HG03095 (cell line): ENCODE measurements at regions not wholly inside any gene's neighbourhood (a gene's known extent, or its start where the extent isn't known, plus 50 kb on each side); places are given as distances from the start of the nearest gene placed in this dataset.
"Not testable (repeated sequence)": the region's sequence is repeated elsewhere in the genome, so short reads cannot be mapped to it uniquely, and the experiment has no call there.

ENCODE experiments used
- ATAC-seq: cut with Tn5 transposase; IDR thresholded peaks from one replicate; pipeline ENCODE4 v1.9.1; 2021; ENCODE audit warnings: moderate library complexity; ENCODE audit not compliant: unreplicated experiment

DNA sequence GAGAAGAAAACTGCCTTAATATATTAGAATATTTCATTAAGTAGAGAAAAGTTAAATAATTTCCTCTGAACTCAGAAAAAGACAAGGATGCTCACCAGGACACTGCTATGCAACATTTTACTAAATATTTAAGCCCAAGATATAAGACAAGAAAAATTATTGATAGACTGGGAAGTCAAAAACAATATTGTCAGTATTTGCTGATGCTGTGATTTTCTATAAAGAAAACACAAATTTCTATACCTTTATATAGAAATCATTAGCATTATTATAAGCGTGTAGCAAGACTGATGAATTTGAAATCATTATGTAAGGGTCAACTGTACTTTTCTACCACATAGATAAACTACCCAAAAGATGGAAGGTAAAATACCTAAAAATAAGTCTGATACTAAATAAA, 451.0 kb downstream of the RNF144A start:
- no peak for ATAC-seq

GRCh38 chr2:7373156-7373555, 455.9 kb downstream of the RNF144A start:
- ATAC-seq = no peak

GRCh38 chr2:7375901-7376300, 458.7 kb downstream of the RNF144A start:
- no peak for ATAC-seq

DNA sequence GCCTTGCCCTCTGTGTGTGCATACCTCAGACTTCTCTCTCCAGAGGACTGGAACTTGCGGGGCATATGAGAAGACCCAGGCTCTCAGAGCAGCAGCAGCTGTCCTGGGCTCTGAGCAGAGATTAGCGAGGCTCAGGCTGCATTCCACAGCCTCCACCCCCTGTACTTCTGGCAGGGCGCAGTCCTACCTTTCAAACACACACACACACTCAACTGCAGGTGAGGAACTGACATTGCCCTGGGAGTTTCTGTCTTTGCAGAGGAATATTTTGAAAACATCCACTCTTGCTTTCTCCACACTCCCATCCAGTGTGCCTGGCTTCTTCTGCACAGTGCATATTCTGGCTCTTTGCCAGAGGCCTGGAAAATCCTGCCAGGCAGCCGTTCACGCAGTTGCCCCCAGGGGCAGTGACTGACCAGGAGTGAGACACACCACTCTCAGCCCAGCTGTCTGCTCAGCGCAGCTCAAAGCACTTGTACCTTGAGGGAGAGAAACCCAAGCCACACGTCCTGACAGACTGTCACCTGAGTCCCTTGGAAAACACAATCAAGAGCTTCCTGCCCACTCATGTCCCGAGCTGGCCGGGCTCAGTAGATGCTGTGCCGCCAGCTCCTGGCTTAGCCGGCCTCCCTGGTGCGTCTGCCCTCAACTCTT, 460.8 kb downstream of the RNF144A start:
- ATAC-seq = no peak

- ATAC-seq = no peak
These were observed 461.4 kb downstream of the RNF144A start for GRCh38 chr2:7378591-7378990.

- ATAC-seq = no peak
These were observed 462.6 kb downstream of the RNF144A start for GRCh38 chr2:7379799-7380198.

- no peak for ATAC-seq
These were observed 467.6 kb downstream of the RNF144A start for GRCh38 chr2:7384773-7385349.

DNA sequence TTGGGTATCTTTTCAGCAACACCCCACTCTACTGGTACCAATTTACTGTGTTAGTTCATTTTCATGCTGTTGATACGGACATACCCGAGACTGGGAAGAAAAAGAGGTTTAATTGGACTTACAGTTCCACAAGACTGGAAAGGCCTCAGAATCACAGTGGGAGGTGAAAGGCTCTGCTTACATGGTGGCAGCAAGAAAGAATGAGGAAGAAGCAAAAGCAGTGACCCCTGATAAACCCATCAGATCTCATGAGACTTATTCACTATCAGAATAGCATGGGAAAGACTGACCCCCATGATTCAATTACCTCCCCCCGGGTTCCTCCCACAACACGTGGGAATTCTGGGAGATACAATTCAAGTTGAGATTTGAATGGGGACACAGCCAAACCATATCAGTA, 473.1 kb downstream of the RNF144A start:
- ATAC-seq = not testable (repeated sequence)

- no peak for ATAC-seq
These were observed 475.0 kb downstream of the RNF144A start for GRCh38 chr2:7392076-7392787.

GRCh38 chr2:7394195-7394594, 477.0 kb downstream of the RNF144A start:
- no peak for ATAC-seq

DNA sequence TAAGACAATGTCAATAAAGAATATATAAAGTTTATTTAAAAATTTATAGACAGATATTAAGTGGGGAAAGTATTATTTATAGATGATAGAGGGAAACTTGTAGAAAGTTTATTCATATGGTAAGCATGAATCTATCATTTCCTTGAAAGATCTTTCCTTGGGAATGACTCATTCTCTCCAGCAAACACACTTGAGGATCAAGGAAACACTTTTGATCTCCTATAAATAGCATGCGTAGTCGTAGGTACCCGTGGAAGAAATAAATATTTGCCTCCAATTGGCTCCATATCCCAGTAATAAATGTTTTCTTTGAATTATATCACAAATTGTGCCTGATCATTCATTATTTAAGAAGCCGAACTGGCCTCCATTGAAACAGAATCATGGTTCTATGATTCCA, 483.4 kb downstream of the RNF144A start:
- ATAC-seq = no peak

GRCh38 chr2:7403092-7403775, 486.0 kb downstream of the RNF144A start:
- no peak for ATAC-seq

- ATAC-seq = no peak
These were observed 488.9 kb downstream of the RNF144A start for GRCh38 chr2:7405861-7406715.

DNA sequence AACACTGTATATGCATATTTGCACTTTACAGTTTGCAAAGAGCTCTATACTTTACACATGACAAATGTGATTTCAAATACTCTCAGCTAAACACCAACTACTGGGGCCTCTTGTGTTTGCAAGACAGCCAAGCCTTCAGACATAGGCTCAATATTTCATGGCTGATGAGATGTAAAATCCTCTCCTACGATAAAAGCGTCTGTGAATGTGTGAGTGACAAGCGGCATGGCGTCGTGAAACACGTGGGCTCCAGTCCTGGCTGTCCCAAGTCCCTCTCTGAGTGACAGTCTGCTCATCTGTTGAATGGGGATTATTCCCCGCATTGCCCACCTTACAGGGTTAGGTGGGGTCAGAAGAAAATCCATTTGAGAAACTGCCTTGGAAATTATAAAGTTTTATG, 489.8 kb downstream of the RNF144A start:
- ATAC-seq = no peak

GRCh38 chr2:7407906-7408680, 490.9 kb downstream of the RNF144A start:
- no peak for ATAC-seq

DNA sequence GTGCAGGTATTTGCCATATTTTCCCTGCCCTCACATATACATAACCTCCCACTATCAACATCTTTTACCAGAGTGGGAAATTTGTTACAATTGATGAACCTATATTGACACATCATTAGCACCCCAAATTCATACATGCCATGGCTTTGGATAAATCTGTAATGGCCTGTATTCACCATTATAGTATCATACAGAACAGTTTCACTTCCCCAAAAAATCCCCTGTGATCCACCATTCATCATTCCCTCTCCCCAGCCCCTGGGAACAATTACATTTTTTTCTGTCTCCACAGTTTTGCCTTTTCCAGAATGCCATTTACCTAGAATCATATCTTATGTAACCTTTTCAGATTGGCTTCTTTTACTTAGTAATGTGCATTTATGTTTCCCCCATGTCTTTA, 494.5 kb downstream of the RNF144A start:
- no peak for ATAC-seq

DNA sequence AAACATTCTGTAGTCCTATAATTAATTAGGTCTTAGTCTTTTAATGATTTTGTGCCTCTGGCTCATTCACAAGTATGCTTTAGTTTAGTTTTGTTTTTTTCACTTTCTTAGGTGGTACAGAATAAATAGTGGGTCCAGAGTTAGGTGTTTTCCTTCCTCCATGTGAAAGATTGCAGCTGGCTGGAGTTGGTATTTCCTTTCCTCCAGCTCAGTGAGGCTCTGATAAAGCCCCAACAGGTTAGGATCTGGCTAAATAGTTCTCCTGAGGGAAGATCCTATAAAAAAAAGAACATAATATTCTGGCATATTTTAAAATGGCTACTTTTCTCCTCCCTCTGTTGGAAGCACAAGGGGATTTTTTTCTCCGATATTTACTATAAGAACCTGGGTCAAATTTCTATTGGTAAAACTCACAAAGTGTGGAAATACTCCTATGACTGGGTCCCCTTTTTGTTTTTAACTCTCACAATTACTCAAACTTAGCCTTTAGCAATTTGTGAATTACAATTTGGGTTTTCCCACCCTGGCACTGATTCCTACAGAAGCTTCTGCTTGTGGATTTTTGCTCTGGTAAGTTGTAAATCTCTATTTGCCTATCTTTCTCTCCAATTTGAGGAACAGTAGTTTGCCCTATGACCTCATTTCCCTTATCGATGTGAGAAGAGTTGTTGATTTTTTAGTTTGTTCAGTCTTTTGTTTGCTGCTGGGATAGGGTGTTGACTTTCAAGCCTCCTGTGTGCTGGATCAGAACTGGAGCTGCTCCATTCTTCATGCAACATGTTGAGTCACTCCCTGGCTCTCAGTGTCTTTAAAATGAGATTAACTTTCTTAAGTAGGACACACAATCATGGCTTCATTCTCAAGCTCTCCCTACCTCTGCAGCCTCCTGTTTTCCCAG, 500.9 kb downstream of the RNF144A start:
- no peak for ATAC-seq

DNA sequence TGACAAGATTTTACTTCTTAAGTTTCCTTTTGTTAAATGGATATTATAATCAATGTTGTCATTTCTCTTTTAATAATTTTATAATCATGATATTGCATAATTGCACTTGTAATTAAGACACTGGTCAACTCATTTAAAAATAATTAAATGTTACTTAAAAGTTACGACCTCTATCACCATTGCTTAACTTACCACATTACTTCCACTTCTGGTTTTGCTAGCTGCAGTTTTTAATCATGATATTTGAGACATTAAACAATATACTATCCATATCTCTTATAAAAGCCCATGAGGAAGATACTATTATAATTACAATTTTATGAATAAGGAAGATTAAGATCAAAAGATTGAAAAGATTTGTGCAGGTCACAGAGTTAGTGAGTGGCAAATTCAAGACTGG, 502.0 kb downstream of the RNF144A start:
- ATAC-seq = no peak

DNA sequence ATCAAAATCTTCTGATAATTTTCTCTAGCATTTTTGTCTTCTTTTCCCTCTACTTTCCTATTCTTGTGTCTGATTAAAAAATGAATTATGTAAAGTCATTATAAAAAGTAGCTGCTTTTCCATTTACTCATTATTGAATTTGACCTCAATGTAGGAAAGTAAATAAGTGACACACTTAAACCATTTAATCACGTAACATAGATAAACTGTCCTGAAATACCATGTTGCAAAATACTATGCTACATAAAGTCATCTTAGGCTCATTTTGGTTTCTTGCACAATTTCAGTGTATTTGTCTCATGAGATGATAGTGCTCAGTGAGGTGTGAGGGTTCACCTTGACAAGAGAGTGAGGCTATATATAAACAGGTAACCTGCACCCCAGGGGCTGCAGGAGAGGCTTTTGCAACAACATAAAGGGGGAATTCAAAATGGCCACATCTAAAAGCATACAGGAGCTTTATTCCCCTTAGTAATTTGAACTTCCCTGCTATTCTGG, 502.7 kb downstream of the RNF144A start:
- ATAC-seq = no peak
